H9 (cell line): ENCODE measurements at regions not wholly inside any gene's neighbourhood (a gene's known extent, or its start where the extent isn't known, plus 50 kb on each side); places are given as distances from the start of the nearest gene placed in this dataset.

ENCODE experiments used
- DNase-seq: peaks from one replicate; pipeline ENCODE4 v3.0.0-alpha.2; 2017
- H2AFZ ChIP-seq: one replicate; pipeline ENCODE4 v1.6.1; 2013; ENCODE audit warnings: mild to moderate bottlenecking, low read length, control low read depth, moderate library complexity
- H2AK5ac ChIP-seq: 2 replicates; pipeline ENCODE4 v1.6.1; 2013; ENCODE audit warnings: low read length, control low read depth, mixed read lengths; ENCODE audit not compliant: insufficient read length
- H2BK120ac ChIP-seq: one replicate; pipeline ENCODE4 v1.6.1; 2013; ENCODE audit warnings: low read depth, mild to moderate bottlenecking, low read length, control low read depth, inconsistent platforms; ENCODE audit not compliant: poor library complexity, severe bottlenecking
- H2BK12ac ChIP-seq: 2 replicates; pipeline ENCODE4 v1.6.1; 2013; ENCODE audit warnings: low read length, control low read depth, mixed read lengths, low read depth; ENCODE audit not compliant: insufficient read length
- H2BK15ac ChIP-seq: 2 replicates; pipeline ENCODE4 v1.6.1; 2013; ENCODE audit warnings: low read depth, low read length, control low read depth
- H2BK20ac ChIP-seq: one replicate; pipeline ENCODE4 v1.6.1; 2013; ENCODE audit warnings: low read depth, mild to moderate bottlenecking, low read length, control low read depth, inconsistent platforms; ENCODE audit not compliant: poor library complexity, severe bottlenecking
- H2BK5ac ChIP-seq: 2 replicates; pipeline ENCODE4 v1.6.1; 2013; ENCODE audit warnings: low read length, control low read depth, mixed read lengths; ENCODE audit not compliant: insufficient read length
- H3K14ac ChIP-seq: 2 replicates; pipeline ENCODE4 v1.6.1; 2013; ENCODE audit warnings: low read length, control low read depth; ENCODE audit not compliant: insufficient read depth
- H3K18ac ChIP-seq: 2 replicates; pipeline ENCODE4 v1.6.1; 2013; ENCODE audit warnings: low read depth, mild to moderate bottlenecking, mixed read lengths, low read length, control low read depth; ENCODE audit not compliant: insufficient read length
- H3K23ac ChIP-seq: 2 replicates; pipeline ENCODE4 v1.6.1; 2013; ENCODE audit warnings: low read length, control low read depth, mixed read lengths, low read depth; ENCODE audit not compliant: insufficient read length
- H3K23me2 ChIP-seq: 2 replicates; pipeline ENCODE4 v1.6.1; 2013; ENCODE audit warnings: low read depth, mild to moderate bottlenecking, mixed read lengths, low read length, control low read depth; ENCODE audit not compliant: insufficient read length, poor library complexity, severe bottlenecking
- H3K27ac ChIP-seq: 2 replicates; pipeline ENCODE4 v1.5.1; 2013; ENCODE audit warnings: low read length, control low read depth, mixed read lengths, low read depth; ENCODE audit not compliant: insufficient read length
- H3K27me3 ChIP-seq: 2 replicates; pipeline ENCODE4 v1.6.1; 2013; ENCODE audit warnings: low read length, control low read depth, inconsistent platforms; ENCODE audit not compliant: insufficient read depth
- H3K4ac ChIP-seq: 2 replicates; pipeline ENCODE4 v1.6.1; 2013; ENCODE audit warnings: low read depth, mild to moderate bottlenecking, control low read depth, inconsistent platforms, low read length, moderate library complexity
- H3K4me1 ChIP-seq: 2 replicates; pipeline ENCODE4 v1.6.1; 2013; ENCODE audit warnings: low read length, control low read depth, inconsistent platforms; ENCODE audit not compliant: insufficient read depth
- H3K4me2 ChIP-seq: 2 replicates; pipeline ENCODE4 v1.6.1; 2013; ENCODE audit warnings: low read length, control low read depth, mixed read lengths; ENCODE audit not compliant: insufficient read length, insufficient read depth
- H3K56ac ChIP-seq: 2 replicates; pipeline ENCODE4 v1.6.1; 2013; ENCODE audit warnings: low read depth, mild to moderate bottlenecking, mixed read lengths, low read length, control low read depth; ENCODE audit not compliant: insufficient read length
- H3K79me1 ChIP-seq: 2 replicates; pipeline ENCODE4 v1.6.1; 2013; ENCODE audit warnings: low read depth, mild to moderate bottlenecking, moderate library complexity, low read length, control low read depth, inconsistent platforms; ENCODE audit not compliant: insufficient read depth, poor library complexity, severe bottlenecking
- H3K79me2 ChIP-seq: 2 replicates; pipeline ENCODE4 v1.6.1; 2013; ENCODE audit warnings: low read length, control low read depth, inconsistent platforms; ENCODE audit not compliant: insufficient read depth
- H3K9ac ChIP-seq: 2 replicates; pipeline ENCODE4 v1.6.1; 2013; ENCODE audit warnings: low read length, control low read depth, mixed read lengths; ENCODE audit not compliant: insufficient read length; ENCODE audit errors: extremely low read depth
- H3K9me3 ChIP-seq: one replicate; pipeline ENCODE4 v1.6.1; 2013; ENCODE audit warnings: low read depth, low read length, inconsistent platforms; ENCODE audit not compliant: control insufficient read depth
- H3T11ph ChIP-seq: one replicate; pipeline ENCODE4 v1.6.1; 2013; ENCODE audit warnings: mild to moderate bottlenecking, low read length, control low read depth, inconsistent platforms
- H4K20me1 ChIP-seq: one replicate; pipeline ENCODE4 v1.6.1; 2013; ENCODE audit not compliant: control insufficient read depth, insufficient read length, insufficient read depth
- H4K5ac ChIP-seq: 2 replicates; pipeline ENCODE4 v1.6.1; 2013; ENCODE audit warnings: low read depth, mild to moderate bottlenecking, mixed read lengths, low read length, control low read depth; ENCODE audit not compliant: insufficient read length
- H4K8ac ChIP-seq: replicated peaks from 2 replicates; pipeline ENCODE4 v1.6.1; 2013; ENCODE audit warnings: low read length, control low read depth, mixed read lengths, low read depth; ENCODE audit not compliant: insufficient read length
- H4K91ac ChIP-seq: 2 replicates; pipeline ENCODE4 v1.6.1; 2013; ENCODE audit warnings: low read depth, mild to moderate bottlenecking, moderate library complexity, mixed read lengths, low read length, control low read depth; ENCODE audit not compliant: insufficient read length
- H3K27ac Mint-ChIP-seq, 3 experiments: 2 replicates in 2 of 3; 3 replicates in 1 of 3; pipeline ENCODE4 v1.8.0; 2020 to 2021; ENCODE audit warnings: mixed read lengths in 3 of 3, mild to moderate bottlenecking in 1 of 3, moderate library complexity in 1 of 3
- H3K27me3 Mint-ChIP-seq: 2 replicates; pipeline ENCODE4 v1.8.0; 2021; ENCODE audit warnings: low read depth, mild to moderate bottlenecking, moderate library complexity, mixed read lengths
- H3K36me3 Mint-ChIP-seq, 3 experiments: 2 replicates in 2 of 3; 3 replicates in 1 of 3; pipeline ENCODE4 v1.8.0; 2020 to 2021; ENCODE audit warnings: low read depth in 3 of 3, mixed read lengths in 3 of 3; ENCODE audit not compliant: insufficient read depth in 1 of 3
- H3K4me1 Mint-ChIP-seq, 2 experiments: 2 replicates each; pipeline ENCODE4 v1.8.0; 2020; ENCODE audit warnings: mixed read lengths in 2 of 2
- H3K4me3 Mint-ChIP-seq, 2 experiments: 2 replicates in 1 of 2; 3 replicates in 1 of 2; pipeline ENCODE4 v1.8.0; 2020 to 2021; ENCODE audit warnings: mild to moderate bottlenecking in 2 of 2, mixed read lengths in 2 of 2, moderate library complexity in 1 of 2
- H3K9me3 Mint-ChIP-seq, 2 experiments: 2 replicates in 1 of 2; 3 replicates in 1 of 2; pipeline ENCODE4 v1.8.0; 2020; ENCODE audit warnings: mild to moderate bottlenecking in 2 of 2, mixed read lengths in 2 of 2, moderate library complexity in 1 of 2
- CTCF ChIP-seq: fragments of 200-600 bp; sonication (generic); conservative IDR thresholded peaks from 3 replicates; pipeline ENCODE4 v1.8.0; 2021; ENCODE audit warnings: antibody characterized with exemption, mild to moderate bottlenecking
- WGBS: extraction: QIAGEN DNeasy Blood & Tissue Kit; methylation state at CpG from one replicate; pipeline ENCODE4 v1.1.7; 2013; ENCODE audit warnings: missing lambda C conversion rate, low lambda C conversion rate, mixed read lengths; ENCODE audit not compliant: insufficient read length; ENCODE audit errors: extremely low coverage; 5-methylcytosine and 5-hydroxymethylcytosine counted together

GRCh38 chr5:53368966-53369605 lies 111.3 kb upstream of the FST start:
- peaks cover 0 to 3% of the 10 kb centered on the region in 2 experiments; a peak in 2 of 5 replicates for H3K9me3 Mint-ChIP-seq
- H2BK15ac ChIP-seq: no peak overlapping the region

More at GRCh38 chr5:53368966-53369605, 111.3 kb upstream of the FST start:
- Histone ChIP-seq H3K79me2 (no peaks in the 10 kb centered on the region), H4K8ac (no peak overlapping the region), H2AK5ac (no peak overlapping the region), H4K5ac (no peak overlapping the region), H4K20me1 (no peaks in the 10 kb centered on the region), H3K27ac (no peak overlapping the region), H2BK12ac (no peak overlapping the region), H3K23me2 (no peaks in the 10 kb centered on the region), H3K79me1 (no peaks in the 10 kb centered on the region), H2BK120ac (no peak overlapping the region), H3K4ac (no peak overlapping the region), H3K9ac (no peak overlapping the region), H2AFZ (no peak overlapping the region), H3K9me3 (no peaks in the 10 kb centered on the region), H3K56ac (no peak overlapping the region), H3K27me3 (no peaks in the 10 kb centered on the region), H3K14ac (no peak overlapping the region), H3K18ac (no peak overlapping the region), H3K23ac (no peak overlapping the region), H2BK20ac (no peak overlapping the region), H4K91ac (no peak overlapping the region), H2BK5ac (no peak overlapping the region), H3K4me1 (no peaks in the 10 kb centered on the region), H3T11ph (no peak overlapping the region), H3K4me2 (no peak overlapping the region)
- H3K4me1 Mint-ChIP-seq: peaks cover 0 to 2% of the 10 kb centered on the region in 2 experiments; a peak in 3 of 4 replicates
- no peak overlapping the region for H3K4me3 Mint-ChIP-seq
- no peak overlapping the region for H3K27ac Mint-ChIP-seq
- TF ChIP-seq CTCF: no peak
- WGBS: no CpG with 5 or more reads among the region's 2 CpGs
- no peaks in the 10 kb centered on the region for H3K27me3 Mint-ChIP-seq
- no peak for DNase-seq
- H3K36me3 Mint-ChIP-seq: no peaks in the 10 kb centered on the region
